Sigmoid colon (tissue), 6 donors: ENCODE measurements at regions not wholly inside any gene's neighbourhood (a gene's known extent, or its start where the extent isn't known, plus 50 kb on each side); places are given as distances from the start of the nearest gene placed in this dataset.

Experiments used
- DNase-seq: peaks from one replicate; pipeline ENCODE4 v3.0.0-alpha.2; 2019
- H3K27ac ChIP-seq, 4 donors: fragments of 200-600 bp; sonication (generic); one replicate each; pipeline ENCODE4 v1.5.1; 2016 to 2019; ENCODE audit warnings: mild to moderate bottlenecking in 1 of 4
- H3K27me3 ChIP-seq, 3 donors: fragments of 200-600 bp; sonication (generic); one replicate each; pipeline ENCODE4 v1.5.1; 2019; ENCODE audit warnings: mild to moderate bottlenecking in 1 of 3
- H3K36me3 ChIP-seq, 4 donors: fragments of 200-600 bp; sonication (generic); one replicate each; pipeline ENCODE4 v1.5.1; 2016 to 2019
- H3K4me1 ChIP-seq, 4 donors: fragments of 200-600 bp; sonication (generic); one replicate each; pipeline ENCODE4 v1.5.1; 2017 to 2019
- H3K4me3 ChIP-seq, 4 donors: fragments of 200-600 bp; sonication (generic); one replicate each; pipeline ENCODE4 v1.5.1; 2017 to 2019; ENCODE audit warnings: mild to moderate bottlenecking in 2 of 4, moderate library complexity in 1 of 4
- H3K9me3 ChIP-seq, 4 donors: fragments of 200-600 bp in 3 of 4; sonication (generic) in 3 of 4; one replicate each; pipeline versions ENCODE4 v1.5.1 to v1.6.1; 2013 to 2019
- CTCF ChIP-seq, 4 experiments: fragments of 450-650 bp in 3 of 4; fragments of 200-600 bp in 1 of 4; IDR thresholded peaks; one replicate each; pipeline ENCODE4 v1.5.1; 2016 to 2019; ENCODE audit warnings: antibody characterized with exemption in 4 of 4, mild to moderate bottlenecking in 3 of 4, moderate library complexity in 2 of 4
- EP300 ChIP-seq, 4 donors: sonication (generic); formaldehyde crosslinking; IDR thresholded peaks; one replicate each; pipeline ENCODE4 v1.6.1; 2017; ENCODE audit warnings: antibody characterized with exemption in 4 of 4
- POLR2A ChIP-seq, 2 donors: fragments of 450-650 bp; IDR thresholded peaks; one replicate each; pipeline ENCODE4 v1.6.1; 2016; ENCODE audit warnings: antibody characterized with exemption in 2 of 2, mild to moderate bottlenecking in 2 of 2, moderate library complexity in 2 of 2
- POLR2AphosphoS5 ChIP-seq, 4 donors: sonication (generic); formaldehyde crosslinking; IDR thresholded peaks; one replicate each; pipeline ENCODE4 v1.6.1; 2017; ENCODE audit warnings: antibody characterized with exemption in 4 of 4
- WGBS, 2 donors: extraction: QIAGEN DNeasy Blood & Tissue Kit; methylation state at CpG; one replicate each; pipeline ENCODE4 v1.1.7; 2013; 5-methylcytosine and 5-hydroxymethylcytosine counted together
- intact Hi-C: fragments of 100-400 bp; cut with DNase I; formaldehyde crosslinking; loops from one replicate; pipeline ENCODE4 v1.15.1; 2023
- donor health status: healthy with polysubstance abuse.
- donor health status: healthy.

DNA sequence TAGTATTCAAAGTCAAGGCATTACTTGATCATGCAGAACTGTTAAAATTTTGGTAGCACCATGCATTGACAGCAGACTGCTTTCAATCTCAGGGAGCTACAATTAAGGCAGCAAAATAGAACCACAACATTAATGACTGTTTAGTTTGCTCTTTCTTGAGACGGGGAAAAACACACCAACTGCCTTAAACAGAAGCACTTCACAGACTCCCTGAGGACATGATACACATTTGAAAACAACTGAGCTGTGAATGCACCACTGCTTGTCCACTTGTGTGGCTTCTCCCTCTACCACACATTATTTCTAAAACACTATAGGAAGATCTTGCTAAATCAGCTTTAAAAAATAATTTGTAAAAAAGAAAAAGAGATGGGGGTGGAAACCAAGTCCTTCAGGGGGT lies 79.6 kb upstream of the MAST4 start:
- Histone ChIP-seq H3K4me3 (no peak overlapping the region), H3K4me1 (no peaks in the 10 kb centered on the region), H3K27me3 (no peaks in the 10 kb centered on the region), H3K27ac (no peak overlapping the region), H3K36me3 (no peaks in the 10 kb centered on the region), H3K9me3 (peaks cover 0 to 3% (median 0%) of the 10 kb centered on the region in 4 donors)
- intact Hi-C loops, result no loop called here
- no peak for DNase-seq
- TF ChIP-seq POLR2A (IDR thresholded peaks at IDR 0.05), result no peak
- TF ChIP-seq EP300 (IDR thresholded peaks at IDR 0.05), result no peak
- TF ChIP-seq POLR2AphosphoS5 (IDR thresholded peaks at IDR 0.05), result no peak
- no peak for TF ChIP-seq CTCF (IDR thresholded peaks at IDR 0.05)
- 60 to 86% methylated on average over 1 of the region's 1 CpG for WGBS, 2 donors

- WGBS, 2 donors, result 67 to 84% methylated on average over 2 of the region's 2 CpGs
- H3K4me1 ChIP-seq, result no peaks in the 10 kb centered on the region
- no peaks in the 10 kb centered on the region for H3K36me3 ChIP-seq
- no peak overlapping the region for H3K4me3 ChIP-seq
- H3K27ac ChIP-seq, result no peak overlapping the region
- intact Hi-C loops, result no loop called here
- TF ChIP-seq POLR2AphosphoS5 (IDR thresholded peaks at IDR 0.05) (no peak), CTCF (IDR thresholded peaks at IDR 0.05) (no peak), EP300 (IDR thresholded peaks at IDR 0.05) (no peak), POLR2A (IDR thresholded peaks at IDR 0.05) (no peak)
- H3K9me3 ChIP-seq, result peaks cover 0 to 3% (median 0%) of the 10 kb centered on the region in 4 donors
- DNase-seq, result no peak
- no peaks in the 10 kb centered on the region for H3K27me3 ChIP-seq
These were observed 78.8 kb upstream of the MAST4 start for GRCh38 chr5:66517351-66517750.

DNA sequence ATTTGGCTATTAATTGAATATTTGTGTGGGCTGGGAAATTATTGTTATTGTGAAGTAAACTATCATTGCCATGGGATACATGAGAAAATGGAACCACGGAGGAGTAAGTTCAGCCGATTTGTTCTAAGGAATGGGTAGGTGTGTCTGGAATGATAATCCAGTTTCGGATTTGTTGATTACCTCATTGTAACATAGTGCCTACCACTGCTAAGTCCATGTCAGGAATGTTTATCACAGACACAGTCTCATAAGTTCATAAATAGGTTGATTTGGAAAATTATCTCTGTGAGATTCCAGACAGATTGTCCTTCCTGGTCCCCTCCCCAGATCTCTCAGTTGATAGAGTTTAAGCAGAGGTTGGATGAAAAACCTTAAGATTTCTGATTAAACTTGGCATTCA lies 78.1 kb upstream of the MAST4 start:
- TF ChIP-seq CTCF (IDR thresholded peaks at IDR 0.05) (no peak), POLR2AphosphoS5 (IDR thresholded peaks at IDR 0.05) (no peak), EP300 (IDR thresholded peaks at IDR 0.05) (no peak), POLR2A (IDR thresholded peaks at IDR 0.05) (no peak)
- Histone ChIP-seq H3K27me3 (no peaks in the 10 kb centered on the region), H3K36me3 (no peaks in the 10 kb centered on the region), H3K27ac (no peak overlapping the region), H3K9me3 (peaks cover 0 to 3% (median 0%) of the 10 kb centered on the region in 4 donors), H3K4me3 (no peak overlapping the region), H3K4me1 (no peaks in the 10 kb centered on the region)
- WGBS, 2 donors, result 91 to 92% methylated on average over 3 of the region's 3 CpGs
- intact Hi-C loops, result no loop called here
- no peak for DNase-seq

DNA sequence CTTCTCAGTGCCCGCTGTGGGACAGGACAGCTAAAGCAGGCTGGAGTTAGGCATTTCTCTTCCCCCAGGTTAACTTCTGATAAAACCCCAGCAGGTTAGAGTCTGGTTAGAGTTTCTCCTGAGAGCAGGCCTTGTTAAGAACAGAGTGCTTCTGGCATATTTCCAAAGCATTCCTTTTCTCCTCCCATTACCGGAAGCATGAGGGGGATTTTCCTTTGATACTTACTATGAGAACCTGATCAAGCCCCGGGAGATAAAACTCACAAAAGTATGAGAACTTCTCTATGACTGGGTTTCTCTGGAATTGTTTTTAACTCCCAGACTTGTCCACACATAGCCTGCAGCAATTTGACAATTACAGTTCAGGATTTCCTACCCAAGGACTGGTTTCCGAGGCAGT lies 77.4 kb upstream of the MAST4 start:
- H3K4me1 ChIP-seq, result no peaks in the 10 kb centered on the region
- H3K9me3 ChIP-seq, result peaks cover 0 to 3% (median 0%) of the 10 kb centered on the region in 4 donors
- intact Hi-C loops, result no loop called here
- no peak overlapping the region for H3K27ac ChIP-seq
- no peak for TF ChIP-seq CTCF (IDR thresholded peaks at IDR 0.05)
- TF ChIP-seq POLR2AphosphoS5 (IDR thresholded peaks at IDR 0.05), result no peak
- no peak for TF ChIP-seq EP300 (IDR thresholded peaks at IDR 0.05)
- TF ChIP-seq POLR2A (IDR thresholded peaks at IDR 0.05), result no peak
- no peak overlapping the region for H3K4me3 ChIP-seq
- 85% methylated on average over 4 of the region's 4 CpGs for WGBS, 2 donors
- no peak for DNase-seq
- no peaks in the 10 kb centered on the region for H3K36me3 ChIP-seq
- H3K27me3 ChIP-seq, result no peaks in the 10 kb centered on the region

DNA sequence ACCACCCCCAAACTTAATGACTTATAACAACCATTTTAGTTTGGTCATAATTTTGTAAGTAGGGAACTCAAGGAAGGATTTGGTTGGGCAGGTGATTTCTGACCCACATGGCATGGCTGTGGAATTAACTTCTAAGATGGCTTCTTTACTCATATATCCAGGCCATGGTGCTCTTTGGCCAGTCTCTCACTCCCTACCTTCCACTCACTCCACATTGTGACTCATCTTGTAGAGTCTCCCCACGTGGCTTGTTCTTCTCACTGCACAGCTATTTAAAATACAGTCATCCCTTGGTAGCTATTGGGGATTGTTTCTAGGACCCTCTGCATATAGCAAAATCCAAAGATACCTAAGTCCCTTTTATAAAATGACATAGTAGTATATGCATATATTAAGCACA lies 76.6 kb upstream of the MAST4 start:
- intact Hi-C loops, result no loop called here
- H3K4me1 ChIP-seq, result no peaks in the 10 kb centered on the region
- no peak for TF ChIP-seq EP300 (IDR thresholded peaks at IDR 0.05)
- TF ChIP-seq POLR2AphosphoS5 (IDR thresholded peaks at IDR 0.05), result no peak
- TF ChIP-seq CTCF (IDR thresholded peaks at IDR 0.05), result no peak
- no peak for TF ChIP-seq POLR2A (IDR thresholded peaks at IDR 0.05)
- no peak for DNase-seq
- no peak overlapping the region for H3K4me3 ChIP-seq
- no peaks in the 10 kb centered on the region for H3K36me3 ChIP-seq
- no peak overlapping the region for H3K27ac ChIP-seq
- H3K27me3 ChIP-seq, result no peaks in the 10 kb centered on the region
- H3K9me3 ChIP-seq, result peaks cover 0 to 3% (median 0%) of the 10 kb centered on the region in 4 donors
- WGBS, 2 donors, result 64 to 69% methylated on average over 1 of the region's 1 CpG
